Nucleus accumbens (tissue), 56 donors: ENCODE measurements at regions not wholly inside any gene's neighbourhood (a gene's known extent, or its start where the extent isn't known, plus 50 kb on each side); places are given as distances from the start of the nearest gene placed in this dataset.
A peak's percentile ranks its signal among the peaks of the same experiment; 100 is the strongest.
"Not testable (repeated sequence)": the region's sequence is repeated elsewhere in the genome, so short reads cannot be mapped to it uniquely, and the experiment has no call there.

ENCODE experiments used
- DNase-seq, 56 donors: peaks; one replicate each; lab custom pipeline; 2025; lab: John Stamatoyannopoulos, UW

- DNase-seq = not testable (repeated sequence)
These were observed 295.4 kb downstream of the RPIA start for GRCh38 chr2:88986721-88987330.

- not testable (repeated sequence) for DNase-seq
These were observed 297.1 kb downstream of the RPIA start for GRCh38 chr2:88988617-88989016.

- DNase-seq = not testable (repeated sequence)
These were observed 301.3 kb downstream of the RPIA start for GRCh38 chr2:88992819-88993218.

DNA sequence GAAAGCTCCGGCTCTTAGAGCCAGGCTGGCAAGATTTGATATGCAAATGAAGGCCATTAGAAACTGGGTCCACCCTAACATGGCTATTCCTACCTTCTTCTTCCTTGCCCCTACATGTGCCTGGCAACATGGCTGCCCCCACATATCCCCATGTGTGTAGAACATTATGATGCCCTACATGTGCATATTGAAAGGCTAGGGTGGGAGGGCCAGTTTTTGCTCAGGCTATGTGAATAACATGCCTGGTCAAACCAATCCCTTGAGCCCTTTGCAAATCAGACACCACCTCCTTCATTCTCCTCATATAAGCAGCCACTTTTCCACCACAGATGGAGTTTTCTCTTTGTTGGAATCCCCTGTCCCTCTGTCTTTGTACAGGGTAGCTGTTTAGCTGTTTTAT lies 303.4 kb downstream of the RPIA start:
- DNase-seq = not testable (repeated sequence)

DNA sequence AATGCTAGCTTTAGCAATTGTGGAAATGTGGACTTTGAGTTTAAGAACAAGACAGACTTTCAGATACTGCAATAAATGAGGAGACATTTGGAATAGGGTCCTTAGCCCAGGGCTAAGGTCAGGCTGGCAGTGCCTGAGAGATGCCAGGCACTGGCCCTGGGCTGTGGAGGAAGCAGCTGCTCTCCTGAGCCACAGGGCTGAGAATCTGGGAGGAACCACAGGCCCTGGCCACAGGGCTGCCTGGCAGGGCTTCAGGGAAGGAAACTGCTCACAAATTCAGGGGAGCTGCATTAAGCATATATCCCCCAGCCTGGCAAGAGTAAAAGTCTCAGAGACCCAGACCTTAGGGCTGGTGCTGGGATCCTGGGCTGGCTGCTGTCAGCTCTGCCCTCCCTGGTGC lies 305.1 kb downstream of the RPIA start:
- not testable (repeated sequence) for DNase-seq

- no peak for DNase-seq
These were observed 307.9 kb downstream of the RPIA start for GRCh38 chr2:88999365-88999764.

GRCh38 chr2:89000235-89000634 lies 308.8 kb downstream of the RPIA start:
- no peak for DNase-seq

GRCh38 chr2:89004238-89004637 lies 312.8 kb downstream of the RPIA start:
- DNase-seq = not testable (repeated sequence)

DNA sequence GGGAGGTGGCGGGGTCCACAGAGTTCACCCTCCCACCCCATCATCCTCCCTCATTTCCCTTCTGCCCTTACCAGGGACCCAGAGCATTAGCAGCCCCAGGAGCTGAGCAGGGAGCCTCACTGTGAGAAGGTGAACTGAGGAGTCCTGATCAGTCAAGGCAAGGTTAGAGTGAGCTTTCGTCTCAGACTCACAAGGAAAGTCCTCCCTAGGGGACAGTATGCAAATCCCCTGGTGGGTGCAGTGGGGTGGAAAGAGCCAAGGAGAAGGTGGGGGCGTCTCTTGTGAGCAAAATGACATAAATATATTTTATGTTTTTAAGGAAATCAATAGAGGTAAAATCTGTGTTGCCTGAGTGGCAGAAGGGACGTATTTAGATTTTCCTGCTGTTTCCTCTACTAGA lies 329.1 kb downstream of the RPIA start:
- DNase-seq = not testable (repeated sequence)

- DNase-seq = not testable (repeated sequence)
These were observed 334.8 kb downstream of the RPIA start for GRCh38 chr2:89026296-89026695.

GRCh38 chr2:89027115-89027514 lies 335.6 kb downstream of the RPIA start:
- not testable (repeated sequence) for DNase-seq

GRCh38 chr2:89027536-89027935 lies 336.1 kb downstream of the RPIA start:
- DNase-seq = not testable (repeated sequence)

DNA sequence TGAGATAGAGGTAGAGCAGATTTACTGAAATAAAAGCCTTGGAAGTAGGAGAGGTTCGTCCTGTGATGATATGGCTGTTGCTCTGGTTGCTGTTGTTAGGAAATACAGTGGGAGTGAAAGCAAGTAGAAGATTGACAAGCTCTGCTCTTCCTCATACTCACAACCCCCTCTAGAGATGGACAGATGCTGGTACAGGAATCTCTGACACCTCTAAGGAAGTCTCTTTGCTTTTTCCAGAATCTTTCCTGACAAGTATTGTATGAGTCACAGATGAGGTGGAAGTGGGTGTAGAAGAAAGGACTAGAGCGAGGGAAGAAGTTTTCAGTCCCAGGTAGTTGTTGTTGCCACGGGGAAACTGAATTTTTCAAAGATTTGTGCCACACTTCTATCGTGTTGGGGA lies 337.8 kb downstream of the RPIA start:
- peak in 1 of 56 donors; percentile 2 for DNase-seq

DNA sequence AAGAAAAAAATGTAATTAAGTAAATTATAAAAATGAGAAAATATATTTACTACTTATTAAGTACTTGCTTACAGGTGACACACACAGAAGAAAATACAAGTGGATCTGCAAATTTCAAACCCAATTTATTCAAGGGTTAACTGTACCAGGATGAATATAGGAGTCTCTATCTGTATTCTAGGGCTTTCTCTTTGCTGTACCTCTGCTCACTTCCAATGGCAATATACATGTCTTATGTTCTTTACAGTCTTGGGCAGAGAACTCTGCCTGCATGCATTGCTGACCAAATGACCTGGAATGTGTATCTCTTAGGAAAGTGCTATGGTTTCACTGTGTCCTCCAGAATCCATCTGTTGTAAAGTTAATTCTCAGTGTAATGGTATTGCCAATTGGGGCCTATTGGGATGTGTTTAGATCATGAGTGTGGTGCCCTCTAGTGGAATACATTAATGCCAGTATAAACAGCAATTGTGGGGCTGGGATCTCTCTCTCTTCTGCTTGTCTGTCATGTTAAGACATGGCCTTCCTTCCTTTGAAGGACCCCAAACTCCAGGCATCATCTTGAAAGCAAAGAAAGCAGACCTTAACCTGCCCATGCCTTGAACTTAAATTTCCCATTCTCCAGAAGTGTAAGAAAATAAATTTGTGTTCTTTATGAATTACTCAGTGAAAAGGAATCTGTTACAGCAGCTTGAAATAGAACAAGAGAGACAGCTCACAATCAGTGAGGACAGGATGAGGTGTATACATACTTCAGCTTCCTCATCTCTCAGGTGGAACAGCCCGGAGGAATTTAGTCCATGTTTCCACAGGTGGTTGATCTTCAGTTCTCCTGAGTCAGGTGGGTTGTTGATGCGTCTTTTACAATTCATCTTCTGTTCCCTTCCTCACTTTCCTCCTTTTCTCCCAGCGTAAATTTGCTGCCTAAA lies 356.9 kb downstream of the RPIA start:
- peak in 13 of 56 donors; percentile 1 to 26 (median 4) for DNase-seq

- not testable (repeated sequence) for DNase-seq
These were observed 367.1 kb downstream of the RPIA start for GRCh38 chr2:89058616-89059015.

- DNase-seq = not testable (repeated sequence)
These were observed 369.7 kb downstream of the RPIA start for GRCh38 chr2:89061174-89061573.

DNA sequence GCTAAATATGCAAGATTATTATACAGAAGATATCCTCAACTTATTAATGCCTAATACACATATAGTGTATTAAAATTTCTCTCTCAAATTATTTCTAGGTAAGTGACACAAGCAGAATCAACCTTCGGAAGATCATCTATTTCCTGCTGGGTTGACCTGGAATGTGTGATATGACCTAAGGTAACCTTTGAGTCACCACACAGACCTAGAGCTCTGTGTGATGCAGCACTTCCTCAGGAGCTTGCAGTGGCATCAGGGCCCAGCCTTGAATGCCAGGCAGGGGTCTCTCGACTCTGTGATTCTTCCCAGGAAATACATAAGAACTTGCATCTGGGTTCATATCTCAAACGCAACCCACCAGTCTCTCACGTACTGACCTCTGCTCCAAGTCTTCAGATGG lies 385.3 kb downstream of the RPIA start:
- DNase-seq = not testable (repeated sequence)

GRCh38 chr2:89092911-89093310 lies 401.4 kb downstream of the RPIA start:
- not testable (repeated sequence) for DNase-seq

- DNase-seq = not testable (repeated sequence)
These were observed 403.6 kb downstream of the RPIA start for GRCh38 chr2:89095060-89095459.

DNA sequence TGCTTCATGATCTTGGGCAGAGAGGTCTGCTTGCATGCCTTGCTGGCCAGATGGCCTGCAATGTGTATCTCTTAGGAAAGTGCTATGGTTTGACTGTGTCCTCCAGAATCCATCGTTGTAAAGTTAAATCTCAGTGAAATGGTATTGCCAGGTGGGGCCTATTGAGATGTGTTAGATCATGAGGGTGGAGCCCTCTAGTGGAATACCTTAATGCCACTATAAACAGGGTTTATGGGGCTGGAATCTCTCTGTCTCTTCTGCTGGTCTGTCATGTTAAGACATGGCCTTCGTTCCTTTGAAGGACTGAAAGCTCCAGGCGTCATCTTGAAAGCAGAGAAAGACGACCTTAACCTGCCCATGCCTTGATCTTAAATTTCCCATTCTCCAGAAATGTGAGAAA lies 411.1 kb downstream of the RPIA start:
- not testable (repeated sequence) for DNase-seq

DNA sequence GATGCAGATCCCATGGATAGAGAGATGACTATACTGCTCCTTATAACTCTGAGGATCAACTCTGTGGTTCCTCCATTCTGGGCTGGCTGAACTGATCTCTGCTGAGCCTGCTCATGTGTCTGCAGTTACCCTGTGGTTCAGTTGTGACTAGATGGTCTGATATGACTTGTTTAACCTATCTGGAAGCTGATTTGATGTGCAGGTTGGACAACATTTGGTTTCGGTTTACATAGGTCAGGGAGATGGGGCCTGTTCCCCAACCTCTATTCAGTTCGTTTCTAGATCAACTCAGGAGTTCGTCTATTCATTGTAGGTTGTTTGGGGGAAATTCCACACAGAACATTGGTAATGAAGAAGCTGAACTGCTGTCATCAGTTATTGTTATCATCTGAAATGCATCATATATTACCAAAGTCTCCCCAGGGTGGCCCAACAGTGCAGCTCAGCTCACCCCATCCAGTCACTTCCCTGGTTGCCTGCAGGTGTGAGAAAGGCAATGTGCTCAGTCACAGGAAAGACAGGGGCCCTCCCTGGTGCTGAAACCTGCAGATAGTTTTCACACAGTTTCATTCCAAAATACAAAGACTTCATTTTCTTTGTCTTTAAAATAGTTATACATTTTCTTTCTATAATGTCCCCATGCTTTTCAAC lies 415.0 kb downstream of the RPIA start:
- not testable (repeated sequence) for DNase-seq
